IMR-90 (cell line): ENCODE measurements at regions not wholly inside any gene's neighbourhood (a gene's known extent, or its start where the extent isn't known, plus 50 kb on each side); places are given as distances from the start of the nearest gene placed in this dataset.

Experiments
- ATAC-seq: fragments of 200-7000 bp; cut with Tn5 transposase; 2 replicates; pipeline ENCODE4 v1.9.1; 2020; ENCODE audit warnings: low read depth, mild to moderate bottlenecking, moderate library complexity
- BruUV-seq: library from RNA; stranded (reverse); fragments of 400-500 nt; replicated peaks from 2 replicates; lab custom pipeline; 2021; lab: Mats Ljungman, UMichigan
- CTCF ChIA-PET: fragments of 300-600 bp; formaldehyde crosslinking; extraction: SDS; loops from one replicate; lab custom pipeline; 2021; ENCODE audit warnings: antibody characterized with exemption; lab: Yijun Ruan, JAX
- POLR2A ChIA-PET: fragments of 300-600 bp; sonication (Branson Sonifier 250); formaldehyde crosslinking; loops from one replicate; lab custom pipeline; 2022; ENCODE audit warnings: antibody characterized with exemption; ENCODE audit not compliant: unreplicated experiment; lab: Charles Lee
- DNase-seq: peaks from one replicate; pipeline ENCODE4 v3.0.0; 2013
- H2AFZ ChIP-seq: replicated peaks from 2 replicates; pipeline ENCODE3; 2013; ENCODE audit warnings: low read length, mild to moderate bottlenecking; ENCODE audit not compliant: poor library complexity
- H2AK5ac ChIP-seq: 2 replicates; pipeline ENCODE4 v1.6.1; 2013; ENCODE audit warnings: low read depth, low read length, inconsistent platforms
- H2AK9ac ChIP-seq: replicated peaks from 2 replicates; pipeline ENCODE3; 2013; ENCODE audit warnings: mild to moderate bottlenecking, low read depth, low read length, moderate library complexity; ENCODE audit not compliant: poor library complexity
- H2BK120ac ChIP-seq: 2 replicates; pipeline ENCODE4 v1.6.1; 2013; ENCODE audit warnings: low read depth, low read length, inconsistent platforms
- H2BK15ac ChIP-seq: 3 replicates; pipeline ENCODE4 v1.6.1; 2013; ENCODE audit warnings: low read depth, low read length, inconsistent platforms
- H2BK20ac ChIP-seq: 2 replicates; pipeline ENCODE4 v1.6.1; 2013; ENCODE audit warnings: low read depth, mild to moderate bottlenecking, inconsistent platforms, low read length, moderate library complexity
- H2BK5ac ChIP-seq: 2 replicates; pipeline ENCODE4 v1.6.1; 2013; ENCODE audit warnings: mild to moderate bottlenecking, low read depth, low read length, inconsistent platforms; ENCODE audit not compliant: poor library complexity, severe bottlenecking
- H3K14ac ChIP-seq: replicated peaks from 2 replicates; pipeline ENCODE4 v1.6.1; 2013; ENCODE audit warnings: low read depth, low read length, inconsistent platforms
- H3K18ac ChIP-seq: 2 replicates; pipeline ENCODE4 v1.6.1; 2013; ENCODE audit warnings: low read depth, low read length, control low read depth
- H3K23ac ChIP-seq: 2 replicates; pipeline ENCODE4 v1.6.1; 2013; ENCODE audit warnings: low read depth, low read length, inconsistent platforms
- H3K27ac ChIP-seq: 2 replicates; pipeline ENCODE4 v1.5.1; 2013; ENCODE audit warnings: mild to moderate bottlenecking, control low read depth, low read length; ENCODE audit not compliant: insufficient read depth
- H3K27me3 ChIP-seq: 2 replicates; pipeline ENCODE4 v1.6.1; 2013; ENCODE audit warnings: low read length; ENCODE audit not compliant: control insufficient read depth, insufficient read depth
- H3K36me3 ChIP-seq: 2 replicates; pipeline ENCODE4 v1.6.1; 2013; ENCODE audit warnings: low read length, mixed read lengths; ENCODE audit not compliant: control insufficient read depth, insufficient read depth
- H3K4ac ChIP-seq: 2 replicates; pipeline ENCODE4 v1.6.1; 2013; ENCODE audit warnings: low read depth, low read length, inconsistent platforms
- H3K4me1 ChIP-seq: 2 replicates; pipeline ENCODE4 v1.6.1; 2013; ENCODE audit warnings: low read length, mixed read lengths; ENCODE audit not compliant: control insufficient read depth, insufficient read depth
- H3K4me2 ChIP-seq: 2 replicates; pipeline ENCODE4 v1.6.1; 2013; ENCODE audit warnings: low read depth, mild to moderate bottlenecking, control low read depth, low read length, moderate library complexity
- H3K4me3 ChIP-seq: 2 replicates; pipeline ENCODE4 v1.5.1; 2013; ENCODE audit warnings: low read depth, mild to moderate bottlenecking, control low read depth, low read length, moderate library complexity; ENCODE audit not compliant: insufficient read depth
- H3K56ac ChIP-seq: 2 replicates; pipeline ENCODE4 v1.6.1; 2013; ENCODE audit warnings: low read length, inconsistent platforms; ENCODE audit not compliant: insufficient read depth; ENCODE audit errors: extremely low read depth
- H3K79me1 ChIP-seq, 2 experiments: 2 replicates each; pipeline ENCODE4 v1.6.1; 2013; ENCODE audit warnings: low read length in 2 of 2, inconsistent platforms in 1 of 2, low read depth in 1 of 2
- H3K9ac ChIP-seq: 2 replicates; pipeline ENCODE4 v1.6.1; 2013; ENCODE audit warnings: low read depth, low read length, control low read depth
- H3K9me1 ChIP-seq: 2 replicates; pipeline ENCODE4 v1.6.1; 2013; ENCODE audit warnings: low read length, inconsistent platforms; ENCODE audit not compliant: insufficient read depth
- H3K9me3 ChIP-seq: 2 replicates; pipeline ENCODE4 v1.6.1; 2013; ENCODE audit warnings: low read length; ENCODE audit not compliant: control insufficient read depth, insufficient read depth
- H4K20me1 ChIP-seq: 2 replicates; pipeline ENCODE4 v1.6.1; 2013; ENCODE audit warnings: low read length, inconsistent platforms; ENCODE audit not compliant: insufficient read depth
- H4K5ac ChIP-seq: 2 replicates; pipeline ENCODE4 v1.6.1; 2013; ENCODE audit warnings: mild to moderate bottlenecking, low read depth, low read length, control low read depth
- H4K8ac ChIP-seq, 2 experiments: 2 replicates each; pipeline ENCODE4 v1.6.1; 2013; ENCODE audit warnings: low read depth in 2 of 2, low read length in 2 of 2, control low read depth in 1 of 2, inconsistent platforms in 1 of 2
- H4K91ac ChIP-seq: 2 replicates; pipeline ENCODE4 v1.6.1; 2013; ENCODE audit warnings: low read depth, low read length, inconsistent platforms; ENCODE audit not compliant: insufficient read depth
- CHD1 ChIP-seq: IDR thresholded peaks from 2 replicates; pipeline ENCODE4 v1.6.1; 2012; ENCODE audit warnings: low read depth, low read length, improper control_type of control experiment
- POLR2A ChIP-seq: IDR thresholded peaks from 2 replicates; pipeline ENCODE4 v1.6.1; 2012; ENCODE audit warnings: mild to moderate bottlenecking, low read depth, low read length
- RFX5 ChIP-seq: IDR thresholded peaks from 2 replicates; pipeline ENCODE4 v1.8.0; 2012; ENCODE audit warnings: low read depth, mild to moderate bottlenecking, low read length, moderate library complexity
- WGBS, 2 experiments: methylation state at CpG; one replicate each; pipeline versions ENCODE4 v1.1.5 to v1.1.7; 2013; ENCODE audit warnings: missing lambda C conversion rate in 2 of 2; ENCODE audit not compliant: insufficient read length in 1 of 2; ENCODE audit errors: extremely low coverage in 2 of 2; 5-methylcytosine and 5-hydroxymethylcytosine counted together
- dilution Hi-C: fragments of 300-500 bp; cut with HindIII; formaldehyde crosslinking; loops from one replicate; pipeline ENCODE4 v1.14.3; 2018; ENCODE audit warnings: low sequenced_read_pairs; ENCODE audit not compliant: unreplicated experiment
- in situ Hi-C: fragments of 300-500 bp; cut with MboI; formaldehyde crosslinking; loops from 3 replicates; pipeline ENCODE4 v1.14.3; 2019; ENCODE audit warnings: low sequenced_read_pairs, inconsistent platforms, mixed read lengths
- intact Hi-C: fragments of 100-400 bp; cut with micrococcal nuclease; formaldehyde crosslinking; loops from 2 replicates; pipeline ENCODE4 v1.10.0; 2022
- TF ChIP-seq, protein P1 (sequence below): fragments of 150-350 bp; IDR thresholded peaks from 2 replicates; pipeline ENCODE4 v1.6.1; 2016; ENCODE audit warnings: low read depth, mild to moderate bottlenecking, low read length, moderate library complexity, borderline replicate concordance

DNA sequence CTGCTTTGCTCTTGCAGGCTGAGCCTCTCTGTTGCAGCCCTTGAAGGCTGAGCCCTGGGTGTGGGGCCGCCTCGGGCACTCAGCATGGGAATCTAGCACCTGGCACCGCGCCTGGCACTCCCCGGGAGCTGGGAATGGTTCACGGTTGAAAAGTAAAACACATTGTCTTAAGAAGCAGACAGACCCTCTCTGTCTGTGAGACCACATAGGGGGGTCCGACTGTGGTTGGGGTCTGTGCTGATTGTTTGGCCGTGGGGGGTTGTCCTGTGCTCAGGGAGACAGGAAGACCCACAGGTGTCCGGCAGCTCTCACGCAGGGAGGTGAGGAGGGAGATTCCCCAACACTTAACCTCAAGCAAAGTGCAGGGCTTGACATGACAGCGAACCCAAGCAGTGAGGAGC, 64.8 kb downstream of the SOX1 start:
- Histone ChIP-seq H3K36me3 (no peaks in the 10 kb centered on the region), H4K8ac (no peak overlapping the region), H3K14ac (no peak overlapping the region), H2AFZ (no peak overlapping the region), H3K4me2 (no peak overlapping the region), H3K4ac (no peak overlapping the region), H3K4me1 (no peaks in the 10 kb centered on the region), H3K9ac (no peak overlapping the region), H2BK20ac (no peak overlapping the region), H3K27ac (no peak overlapping the region), H3K18ac (no peak overlapping the region), H3K9me3 (peaks cover 53% of the 10 kb centered on the region), H4K20me1 (no peaks in the 10 kb centered on the region), H4K5ac (no peak overlapping the region), H3K9me1 (no peaks in the 10 kb centered on the region), H2BK120ac (no peak overlapping the region), H3K4me3 (no peak overlapping the region), H4K91ac (no peak overlapping the region), H3K79me1 (no peaks in the 10 kb centered on the region), H3K27me3 (no peaks in the 10 kb centered on the region), H3K56ac (no peak overlapping the region), H3K23ac (no peak overlapping the region), H2AK5ac (no peak overlapping the region), H2AK9ac (no peak overlapping the region), H2BK5ac (no peak overlapping the region), H2BK15ac (no peak overlapping the region)
- intact Hi-C loops, result no loop called here
- DNase-seq (no peak), ATAC-seq (no peak)
- dilution Hi-C loops, result no loop called here
- no TSS peak for BruUV-seq
- ChIA-PET POLR2A (no interaction called here), CTCF (no interaction called here)
- no peak for TF ChIP-seq POLR2A
- TF ChIP-seq RFX5, result no peak
- TF ChIP-seq CHD1, result no peak
- TF ChIP-seq, protein P1, sequence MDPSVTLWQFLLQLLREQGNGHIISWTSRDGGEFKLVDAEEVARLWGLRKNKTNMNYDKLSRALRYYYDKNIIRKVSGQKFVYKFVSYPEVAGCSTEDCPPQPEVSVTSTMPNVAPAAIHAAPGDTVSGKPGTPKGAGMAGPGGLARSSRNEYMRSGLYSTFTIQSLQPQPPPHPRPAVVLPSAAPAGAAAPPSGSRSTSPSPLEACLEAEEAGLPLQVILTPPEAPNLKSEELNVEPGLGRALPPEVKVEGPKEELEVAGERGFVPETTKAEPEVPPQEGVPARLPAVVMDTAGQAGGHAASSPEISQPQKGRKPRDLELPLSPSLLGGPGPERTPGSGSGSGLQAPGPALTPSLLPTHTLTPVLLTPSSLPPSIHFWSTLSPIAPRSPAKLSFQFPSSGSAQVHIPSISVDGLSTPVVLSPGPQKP, result no peak
- in situ Hi-C loops, result no loop called here
- no CpG with 5 or more reads among the region's 11 CpGs for WGBS, 2 experiments
